HG02798 (cell line): ENCODE measurements at regions not wholly inside any gene's neighbourhood (a gene's known extent, or its start where the extent isn't known, plus 50 kb on each side); places are given as distances from the start of the nearest gene placed in this dataset.

ENCODE experiments used
- ATAC-seq: cut with Tn5 transposase; IDR thresholded peaks from one replicate; pipeline ENCODE4 v1.9.1; 2021; ENCODE audit warnings: mild to moderate bottlenecking; ENCODE audit not compliant: unreplicated experiment, poor library complexity

- no peak for ATAC-seq
Observed at GRCh38 chr12:63323942-63324341, 172.9 kb upstream of the AVPR1A start.

DNA sequence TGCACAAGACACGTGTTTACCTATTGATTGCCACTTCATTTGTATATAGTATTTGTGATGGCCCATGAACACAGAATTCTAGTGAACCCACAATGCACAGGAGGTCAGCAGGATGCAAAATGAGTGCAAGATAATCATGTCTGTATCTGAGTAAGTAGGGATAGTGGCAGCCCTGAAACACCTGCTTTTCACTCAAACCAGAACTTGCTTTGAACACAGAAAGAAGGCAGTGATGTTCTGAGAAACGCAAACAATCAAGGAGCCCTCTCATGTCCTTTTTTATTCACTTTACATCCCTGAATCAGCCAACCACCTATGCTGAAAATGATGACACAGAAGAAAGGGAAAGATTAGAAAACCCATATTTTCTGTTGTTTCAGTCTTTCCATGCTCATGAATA lies 170.4 kb upstream of the AVPR1A start:
- no peak for ATAC-seq

DNA sequence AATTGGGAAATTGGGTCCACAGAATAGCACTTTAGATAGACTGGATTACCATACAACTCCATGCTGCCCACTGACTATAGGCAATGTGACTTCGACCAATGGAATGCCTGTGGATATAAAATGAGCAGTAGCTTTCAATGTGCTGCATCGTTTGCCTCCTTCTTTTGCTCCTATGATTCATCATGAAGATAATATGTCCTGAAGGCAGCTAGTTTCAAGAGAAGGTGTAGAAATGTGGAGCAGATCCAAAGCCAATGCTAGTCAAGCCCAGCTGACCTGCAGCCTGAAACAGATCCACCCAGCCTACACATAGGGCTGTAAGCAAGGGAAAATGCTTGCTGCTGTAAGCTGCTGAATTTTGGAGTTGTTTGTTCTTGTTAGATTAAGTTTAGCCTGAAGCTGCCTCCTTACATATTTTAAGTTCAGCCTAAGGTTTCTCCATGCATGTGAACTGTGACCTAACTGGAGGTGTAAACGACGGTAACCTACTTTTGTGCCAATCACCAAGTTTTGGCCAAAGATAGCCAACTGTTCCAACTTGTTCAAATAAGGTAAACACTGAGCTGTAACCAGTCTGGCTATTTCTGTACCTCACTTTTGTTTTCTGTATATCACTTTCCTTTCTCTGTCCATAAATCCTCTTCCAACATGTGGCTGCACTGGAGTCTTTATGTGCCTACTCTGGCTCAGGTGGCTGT lies 169.1 kb upstream of the AVPR1A start:
- no peak for ATAC-seq

DNA sequence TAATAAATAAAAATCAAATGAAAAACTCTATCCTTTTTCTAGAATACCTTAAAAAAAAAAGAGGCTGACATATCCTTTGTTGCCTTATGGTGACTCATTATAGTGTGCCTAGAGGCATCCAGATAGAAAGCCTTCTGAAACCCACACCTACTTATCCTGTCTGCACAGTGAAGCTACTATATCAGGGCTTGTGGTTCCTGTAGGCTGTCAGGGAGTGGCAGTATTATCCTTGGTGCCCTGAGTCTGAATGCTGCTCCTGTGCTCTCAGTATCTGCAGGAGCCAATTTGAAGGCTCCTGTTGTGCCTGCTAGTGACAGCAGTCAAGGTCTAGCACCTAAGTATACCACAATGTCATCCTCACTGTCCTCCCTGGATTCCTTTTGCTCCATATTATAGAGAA lies 168.4 kb upstream of the AVPR1A start:
- peak; percentile 69 for ATAC-seq

DNA sequence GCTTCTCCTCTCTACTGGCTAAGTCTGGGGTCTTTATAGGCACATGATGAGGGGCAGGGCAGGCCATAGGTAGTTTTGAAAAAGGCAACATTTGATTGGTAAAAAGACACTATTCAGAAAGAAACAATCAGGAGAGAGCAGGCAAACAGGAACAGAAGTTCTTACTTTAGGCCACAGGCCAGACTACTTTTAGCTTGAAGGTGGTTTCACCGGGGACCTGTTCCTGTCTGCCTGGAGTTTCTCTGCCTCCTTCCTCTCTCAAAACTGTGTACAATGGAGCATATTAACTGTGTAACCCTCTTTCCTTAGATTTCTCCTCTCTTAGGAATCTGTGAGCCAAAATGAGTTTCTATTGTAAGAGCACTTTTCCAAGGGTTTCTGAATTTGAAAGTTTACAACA lies 167.9 kb upstream of the AVPR1A start:
- ATAC-seq: no peak

GRCh38 chr12:63318313-63318712 lies 167.3 kb upstream of the AVPR1A start:
- no peak for ATAC-seq

DNA sequence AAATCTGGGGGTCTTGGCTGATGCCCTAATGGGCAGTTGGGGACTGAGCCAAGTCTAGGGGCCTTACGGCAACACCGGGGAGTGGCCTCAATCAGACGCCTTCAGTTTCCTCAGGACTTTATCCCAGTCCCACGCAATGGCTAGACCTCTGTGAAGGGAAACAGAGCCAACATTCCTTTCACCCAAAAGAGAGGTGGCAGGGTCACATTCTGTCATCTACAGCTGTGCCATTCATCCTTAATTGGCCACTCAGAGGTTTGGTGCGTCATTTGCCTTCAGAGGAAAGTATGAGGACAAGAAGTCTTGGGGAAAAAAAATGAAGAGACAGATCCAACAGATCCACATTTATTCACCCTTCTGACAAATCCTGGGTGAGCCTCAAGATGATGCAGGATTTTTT lies 166.9 kb upstream of the AVPR1A start:
- ATAC-seq: no peak

DNA sequence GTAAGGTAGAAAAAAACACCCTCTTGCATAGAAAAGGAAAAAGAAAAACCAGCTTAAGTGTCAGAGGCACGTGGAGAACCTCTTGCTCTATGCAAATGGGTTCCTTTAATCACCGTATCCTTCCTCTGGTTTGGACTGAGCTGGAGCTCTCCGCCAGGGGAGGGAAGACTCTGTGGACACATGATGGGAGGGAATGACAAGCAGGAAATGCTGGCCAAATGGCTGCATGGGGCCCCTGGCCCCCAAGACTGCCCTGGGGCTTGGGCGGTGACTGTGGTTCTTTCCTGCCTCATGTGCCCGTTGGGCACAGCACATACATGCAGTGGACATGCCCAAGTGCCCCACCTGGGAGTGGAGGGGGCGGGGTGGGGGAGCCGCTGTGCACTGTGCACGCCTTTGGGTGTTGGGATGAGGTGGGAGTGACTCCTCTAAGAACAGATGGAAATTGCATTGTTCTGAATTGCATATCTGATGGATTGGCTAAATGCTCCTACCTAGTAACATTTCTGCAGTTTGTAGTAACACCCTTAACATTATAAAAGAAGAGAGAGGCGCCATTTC lies 166.4 kb upstream of the AVPR1A start:
- ATAC-seq: no peak

DNA sequence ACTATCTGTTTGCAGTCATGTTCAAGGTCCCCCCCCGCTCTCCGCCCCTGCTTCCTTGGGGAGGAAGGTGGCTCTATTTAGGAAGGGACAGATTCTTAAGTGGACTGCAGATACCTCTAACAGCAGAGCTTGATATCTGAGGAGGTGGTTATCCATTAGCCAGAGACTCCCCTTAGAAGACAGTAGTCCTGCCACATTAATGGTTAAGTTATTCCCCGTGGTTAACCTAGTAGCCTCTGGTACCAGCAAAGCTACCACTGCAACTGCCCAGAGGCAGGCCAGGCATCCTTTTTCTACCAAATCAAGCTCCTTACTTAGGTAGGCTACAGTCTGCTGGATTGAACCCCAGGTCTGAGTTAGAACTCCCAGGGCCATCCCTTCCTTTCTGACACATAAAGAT lies 162.1 kb upstream of the AVPR1A start:
- peak; percentile 48 for ATAC-seq

- ATAC-seq: no peak
Observed at GRCh38 chr12:63308671-63309070, 157.7 kb upstream of the AVPR1A start.

- ATAC-seq: no peak
Observed at GRCh38 chr12:63307849-63308248, 156.8 kb upstream of the AVPR1A start.

- peak; percentile 28 for ATAC-seq
Observed at GRCh38 chr12:63305901-63306875, 155.2 kb upstream of the AVPR1A start.

- ATAC-seq: peak; percentile 45
Observed at GRCh38 chr12:63304887-63305316, 153.9 kb upstream of the AVPR1A start.

GRCh38 chr12:63302941-63303536 lies 152.0 kb upstream of the AVPR1A start:
- peak; percentile 33 for ATAC-seq

DNA sequence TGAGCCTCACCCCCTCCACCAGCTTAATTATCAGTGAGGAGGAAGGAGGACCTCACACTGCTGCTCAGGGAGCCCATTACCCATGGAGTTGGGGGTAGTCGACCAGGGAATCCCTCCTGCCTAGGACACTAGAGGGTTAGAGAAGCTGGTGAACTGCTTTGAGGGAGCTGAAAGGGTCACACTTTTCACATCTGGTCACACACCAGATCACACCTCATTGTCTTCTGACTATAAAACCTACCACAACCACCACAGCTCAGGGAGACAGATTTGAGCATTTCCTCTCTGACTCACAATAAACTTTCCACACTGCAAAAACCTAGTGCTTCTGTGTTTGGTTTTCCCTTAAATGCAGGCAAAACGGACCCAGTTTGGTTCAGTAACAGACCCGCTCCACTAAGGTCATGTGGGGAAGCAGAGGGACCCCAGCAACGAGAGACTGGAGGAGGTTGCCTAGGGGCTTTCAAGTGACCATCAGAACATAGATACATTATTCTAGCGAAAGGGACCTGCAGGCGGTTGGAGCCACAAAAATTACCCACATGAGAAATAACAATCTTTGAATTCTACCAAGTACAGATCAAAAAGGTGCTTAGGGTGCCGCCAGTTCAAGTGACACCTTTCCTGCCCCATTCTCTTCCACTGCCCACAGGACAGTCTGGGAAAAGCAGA lies 151.4 kb upstream of the AVPR1A start:
- ATAC-seq: peak; percentile 75

DNA sequence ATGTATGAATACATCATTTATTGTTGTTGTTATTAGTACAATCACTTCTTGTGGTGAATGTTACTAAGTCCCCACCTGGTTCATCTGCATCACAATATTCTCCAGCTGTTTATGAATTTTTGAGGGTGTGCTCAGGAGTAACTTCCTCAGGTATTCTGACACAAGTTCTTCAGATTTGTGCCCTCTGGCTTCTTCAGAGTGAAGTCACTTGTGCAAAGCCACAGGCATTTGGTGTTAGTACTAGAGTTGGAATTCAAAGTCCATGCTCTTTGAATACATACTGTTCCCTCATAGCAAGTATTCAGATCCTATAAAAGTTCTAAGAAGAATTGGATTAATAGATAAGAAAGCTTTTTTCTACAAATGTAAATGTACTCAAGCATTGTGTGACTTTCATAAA lies 150.3 kb upstream of the AVPR1A start:
- ATAC-seq: no peak

DNA sequence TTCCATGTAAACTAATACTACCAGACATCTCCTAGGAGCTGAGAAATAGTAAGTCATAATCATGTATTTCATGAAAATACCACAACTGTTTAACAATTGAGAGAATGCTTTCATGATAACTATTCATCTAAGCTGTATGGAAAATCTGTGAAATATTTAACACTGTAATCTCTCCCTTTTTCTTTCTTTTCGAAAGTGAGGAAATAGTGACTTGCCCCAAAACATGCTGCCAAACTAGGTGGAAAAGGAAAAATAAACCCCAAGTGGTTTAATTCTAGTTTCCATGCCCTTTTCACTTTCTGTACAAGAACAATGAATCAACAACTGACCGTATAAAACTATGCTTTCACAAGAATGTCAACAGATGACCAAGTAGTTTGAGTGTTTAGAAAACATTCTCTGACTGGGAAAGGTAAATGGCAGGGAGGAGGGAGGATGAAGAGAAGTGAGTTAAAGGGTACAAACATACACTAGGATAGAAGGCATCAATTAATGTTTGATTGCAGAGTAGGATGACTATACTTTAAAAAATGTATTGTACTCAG lies 147.5 kb upstream of the AVPR1A start:
- no peak for ATAC-seq

DNA sequence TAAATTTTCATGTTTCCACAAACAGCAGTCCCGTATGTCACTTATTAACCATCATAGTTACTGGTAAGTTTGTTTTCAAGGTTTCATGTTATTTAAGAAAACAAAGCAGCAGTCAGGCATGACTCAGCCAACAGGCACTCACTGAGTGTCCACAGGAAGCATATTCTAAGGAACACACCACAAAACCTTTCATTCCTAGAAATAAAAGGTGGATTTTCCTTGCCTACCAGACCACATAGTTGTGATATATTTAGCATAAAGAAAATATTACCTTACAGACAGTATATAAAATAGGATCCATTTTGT lies 143.3 kb upstream of the AVPR1A start:
- peak; percentile 85 for ATAC-seq

DNA sequence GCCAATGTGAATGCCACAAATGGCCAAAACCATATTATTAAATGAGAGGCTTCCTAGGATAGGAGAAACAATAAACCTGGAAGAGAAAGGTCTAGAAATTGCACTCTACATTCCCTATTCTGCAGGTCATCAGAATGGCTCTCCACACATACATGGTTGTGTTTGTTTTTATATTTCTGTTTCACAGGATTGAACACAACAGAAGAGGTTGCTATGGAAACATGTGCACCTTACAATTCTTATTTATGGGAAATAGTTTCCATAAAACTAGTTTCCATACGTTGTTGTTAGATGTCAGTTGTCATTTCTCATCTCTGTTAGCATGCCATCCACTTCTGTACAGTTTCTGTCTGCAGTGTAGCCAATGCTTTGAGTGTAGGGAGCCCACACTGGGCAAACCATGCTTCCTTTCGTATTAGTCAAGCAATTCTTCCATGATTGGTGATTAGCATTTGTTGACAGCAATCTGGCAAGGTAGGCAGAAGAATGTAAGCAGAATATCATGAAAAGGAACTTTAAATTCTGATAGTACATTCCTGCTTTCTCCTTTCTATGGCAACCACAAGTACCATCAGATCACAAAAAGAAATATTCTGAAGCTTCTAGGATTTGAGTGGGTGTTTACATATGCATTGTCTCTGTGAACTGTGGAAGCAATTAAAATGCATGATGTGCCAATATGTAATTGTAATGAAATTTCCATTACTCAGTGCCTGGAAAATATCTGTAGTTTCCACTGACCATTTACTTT lies 141.6 kb upstream of the AVPR1A start:
- no peak for ATAC-seq
